ENCODE measurements at regions not wholly inside any gene's neighbourhood (a gene's known extent, or its start where the extent isn't known, plus 50 kb on each side); places are given as distances from the start of the nearest gene placed in this dataset.

DNA sequence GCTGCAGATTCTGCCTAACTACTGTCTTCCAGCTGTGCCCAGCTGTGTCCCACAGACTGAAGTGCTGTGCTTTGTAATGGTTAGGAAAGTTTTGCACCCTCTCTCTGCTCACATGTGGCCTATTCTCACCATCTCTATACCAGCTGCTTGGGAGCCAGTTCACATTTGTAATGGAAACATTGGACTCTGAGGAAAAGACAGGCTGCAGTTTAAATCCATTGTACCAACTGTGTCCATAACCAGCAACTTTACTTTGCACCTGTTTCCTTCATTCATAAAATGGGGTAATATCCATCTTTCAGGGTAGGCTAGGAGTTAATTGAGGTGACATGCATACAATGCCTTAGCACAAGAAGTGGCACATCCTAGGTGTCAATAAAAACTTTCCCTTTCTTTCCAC, 344.0 kb downstream of the TNS1 start:
- FAIRE-seq (no peak), ATAC-seq (no peak), DNase-seq (ENCODE audit: low read depth, low spot score) (no peak)
- TF ChIP-seq FOXK2 (IDR thresholded peaks at IDR 0.05) (no peak), ZNF217 (IDR thresholded peaks at IDR 0.05) (no peak), SMAD1 (IDR thresholded peaks at IDR 0.05; ENCODE audit: low read depth, partially characterized antibody) (no peak), JUNB (IDR thresholded peaks at IDR 0.05) (no peak), TCF7 (IDR thresholded peaks at IDR 0.05; ENCODE audit: borderline replicate concordance) (no peak), BACH1 (IDR thresholded peaks at IDR 0.05; ENCODE audit: borderline replicate concordance) (no peak)
- TF ChIP-seq, protein P1, sequence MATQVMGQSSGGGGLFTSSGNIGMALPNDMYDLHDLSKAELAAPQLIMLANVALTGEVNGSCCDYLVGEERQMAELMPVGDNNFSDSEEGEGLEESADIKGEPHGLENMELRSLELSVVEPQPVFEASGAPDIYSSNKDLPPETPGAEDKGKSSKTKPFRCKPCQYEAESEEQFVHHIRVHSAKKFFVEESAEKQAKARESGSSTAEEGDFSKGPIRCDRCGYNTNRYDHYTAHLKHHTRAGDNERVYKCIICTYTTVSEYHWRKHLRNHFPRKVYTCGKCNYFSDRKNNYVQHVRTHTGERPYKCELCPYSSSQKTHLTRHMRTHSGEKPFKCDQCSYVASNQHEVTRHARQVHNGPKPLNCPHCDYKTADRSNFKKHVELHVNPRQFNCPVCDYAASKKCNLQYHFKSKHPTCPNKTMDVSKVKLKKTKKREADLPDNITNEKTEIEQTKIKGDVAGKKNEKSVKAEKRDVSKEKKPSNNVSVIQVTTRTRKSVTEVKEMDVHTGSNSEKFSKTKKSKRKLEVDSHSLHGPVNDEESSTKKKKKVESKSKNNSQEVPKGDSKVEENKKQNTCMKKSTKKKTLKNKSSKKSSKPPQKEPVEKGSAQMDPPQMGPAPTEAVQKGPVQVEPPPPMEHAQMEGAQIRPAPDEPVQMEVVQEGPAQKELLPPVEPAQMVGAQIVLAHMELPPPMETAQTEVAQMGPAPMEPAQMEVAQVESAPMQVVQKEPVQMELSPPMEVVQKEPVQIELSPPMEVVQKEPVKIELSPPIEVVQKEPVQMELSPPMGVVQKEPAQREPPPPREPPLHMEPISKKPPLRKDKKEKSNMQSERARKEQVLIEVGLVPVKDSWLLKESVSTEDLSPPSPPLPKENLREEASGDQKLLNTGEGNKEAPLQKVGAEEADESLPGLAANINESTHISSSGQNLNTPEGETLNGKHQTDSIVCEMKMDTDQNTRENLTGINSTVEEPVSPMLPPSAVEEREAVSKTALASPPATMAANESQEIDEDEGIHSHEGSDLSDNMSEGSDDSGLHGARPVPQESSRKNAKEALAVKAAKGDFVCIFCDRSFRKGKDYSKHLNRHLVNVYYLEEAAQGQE (IDR thresholded peaks at IDR 0.05; ENCODE audit: low read depth, low read length) = no peak
- H3K4me2 ChIP-seq (ENCODE audit: control insufficient read depth, insufficient read depth) = no peak overlapping the region
- no peaks in the 10 kb centered on the region for H4K20me1 ChIP-seq (ENCODE audit: control insufficient read depth, insufficient read depth)
- intact Hi-C loops (cut with micrococcal nuclease; ENCODE audit: unreplicated experiment) (no loop called here), in situ Hi-C loops (cut with MboI) (no loop called here)
- H2AFZ ChIP-seq (ENCODE audit: control insufficient read depth, low read depth, low read length) = no peak overlapping the region
- H3K4me3 ChIP-seq = no peak overlapping the region
- no peaks in the 10 kb centered on the region for H3K79me2 ChIP-seq (ENCODE audit: control insufficient read depth, insufficient read depth, low read length)
- POLR2A ChIA-PET = no interaction called here
- no peaks in the 10 kb centered on the region for H3K9me3 ChIP-seq (replicated peaks; ENCODE audit: control insufficient read depth, insufficient read depth, low read length)
- no peak overlapping the region for H3K9ac ChIP-seq (ENCODE audit: control insufficient read depth, insufficient read depth, low read length)
- CTCF ChIA-PET = interaction anchor here (1.1 kb wide), 1 partner anchor 54 kb away, joined by 3 read pairs; no protein-coding TSS in a partner anchor
- H3K4me1 ChIP-seq (ENCODE audit: control insufficient read depth, insufficient read depth, low read length) = no peaks in the 10 kb centered on the region
- RAD21 ChIA-PET (ENCODE audit: unreplicated experiment) = no interaction called here
- SMC1A ChIA-PET (ENCODE audit: uncharacterized antibody, unreplicated experiment) = no interaction called here
- no peaks in the 10 kb centered on the region for H3K36me3 ChIP-seq (ENCODE audit: control insufficient read depth in 2 of 2, insufficient read depth in 2 of 2, low read length in 1 of 2)
- BruUV-seq (replicated peaks) = no TSS peak
- no peak overlapping the region for H3K27ac ChIP-seq (ENCODE audit: control insufficient read depth, insufficient read depth)
- peaks cover 5% of the 10 kb centered on the region in 2 experiments; a peak in 3 of 4 replicates for H3K27me3 ChIP-seq (replicated peaks in 1 of 2; ENCODE audit: control insufficient read depth in 2 of 2, insufficient read depth in 2 of 2, low read length in 1 of 2)

All from GM12878 (cell line).